ENCODE measurements at regions not wholly inside any gene's neighbourhood (a gene's known extent, or its start where the extent isn't known, plus 50 kb on each side); places are given as distances from the start of the nearest gene placed in this dataset.

- CTCF ChIA-PET = no interaction called here
- Histone ChIP-seq H3K27me3 (ENCODE audit: control insufficient read depth, insufficient read depth, low read length) (peaks cover 7% of the 10 kb centered on the region), H3K4me3 (ENCODE audit: low read depth, low read length) (no peak overlapping the region), H3K9me3 (ENCODE audit: control insufficient read depth, insufficient read depth, low read length) (no peaks in the 10 kb centered on the region), H3K27ac (ENCODE audit: low read depth, low read length) (no peak overlapping the region)
- DNase-seq (ENCODE audit: low read depth, low spot score) = no peak
- TF ChIP-seq CTCF (IDR thresholded peaks at IDR 0.05; ENCODE audit: low read depth, low read length) = no peak
- POLR2A ChIA-PET = no interaction called here
Measured at GRCh38 chr20:57899554-57899953, 189.7 kb upstream of the PMEPA1 start.

DNA sequence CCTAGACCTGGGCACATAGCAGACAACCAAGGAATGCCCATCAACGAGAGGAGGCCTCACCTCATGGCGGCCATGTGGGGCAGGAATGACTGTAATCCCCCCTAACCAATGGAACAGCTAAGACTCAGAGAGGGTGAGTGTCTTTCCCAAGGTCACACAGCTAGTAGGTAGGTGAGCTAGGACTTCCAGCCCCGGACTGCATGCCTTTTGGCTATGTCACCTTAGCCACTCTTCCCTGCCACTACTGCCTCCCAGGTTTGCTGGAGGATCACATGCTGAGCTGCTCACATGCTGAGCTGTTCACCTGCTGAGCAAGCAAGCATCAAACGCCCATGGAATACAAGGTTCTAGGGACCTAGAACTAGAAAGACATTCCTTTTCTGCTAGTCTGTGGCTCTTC, 188.5 kb upstream of the PMEPA1 start:
- H3K27me3 ChIP-seq (ENCODE audit: control insufficient read depth, insufficient read depth, low read length) = peaks cover 4% of the 10 kb centered on the region
- DNase-seq (ENCODE audit: low read depth, low spot score) = no peak
- ChIA-PET CTCF (no interaction called here), POLR2A (no interaction called here)
- no peaks in the 10 kb centered on the region for H3K9me3 ChIP-seq (ENCODE audit: control insufficient read depth, insufficient read depth, low read length)
- no peak for TF ChIP-seq CTCF (IDR thresholded peaks at IDR 0.05; ENCODE audit: low read depth, low read length)
- no peak overlapping the region for H3K27ac ChIP-seq (ENCODE audit: low read depth, low read length)
- no peak overlapping the region for H3K4me3 ChIP-seq (ENCODE audit: low read depth, low read length)

- POLR2A ChIA-PET = no interaction called here
Measured at GRCh38 chr20:57897891-57898290, 188.1 kb upstream of the PMEPA1 start.

GRCh38 chr20:57897156-57897874, 187.5 kb upstream of the PMEPA1 start:
- Histone ChIP-seq H3K4me3 (ENCODE audit: low read depth, low read length) (no peak overlapping the region), H3K9me3 (ENCODE audit: control insufficient read depth, insufficient read depth, low read length) (no peaks in the 10 kb centered on the region), H3K27me3 (ENCODE audit: control insufficient read depth, insufficient read depth, low read length) (peaks cover 4% of the 10 kb centered on the region), H3K27ac (ENCODE audit: low read depth, low read length) (no peak overlapping the region)
- DNase-seq (ENCODE audit: low read depth, low spot score) = no peak
- ChIA-PET POLR2A (no interaction called here), CTCF (no interaction called here)
- TF ChIP-seq CTCF (IDR thresholded peaks at IDR 0.05; ENCODE audit: low read depth, low read length) = no peak

More at GRCh38 chr20:57897891-57898290, 188.1 kb upstream of the PMEPA1 start:
- TF ChIP-seq CTCF (IDR thresholded peaks at IDR 0.05; ENCODE audit: low read depth, low read length) = no peak
- CTCF ChIA-PET = no interaction called here
- Histone ChIP-seq H3K27me3 (ENCODE audit: control insufficient read depth, insufficient read depth, low read length) (peaks cover 4% of the 10 kb centered on the region), H3K9me3 (ENCODE audit: control insufficient read depth, insufficient read depth, low read length) (no peaks in the 10 kb centered on the region), H3K27ac (ENCODE audit: low read depth, low read length) (no peak overlapping the region), H3K4me3 (ENCODE audit: low read depth, low read length) (no peak overlapping the region)
- no peak for DNase-seq (ENCODE audit: low read depth, low spot score)

- H3K27ac ChIP-seq (ENCODE audit: low read depth, low read length) = no peak overlapping the region
- peaks cover 4% of the 10 kb centered on the region for H3K27me3 ChIP-seq (ENCODE audit: control insufficient read depth, insufficient read depth, low read length)
- ChIA-PET CTCF (no interaction called here), POLR2A (no interaction called here)
- TF ChIP-seq CTCF (IDR thresholded peaks at IDR 0.05; ENCODE audit: low read depth, low read length) = no peak
- no peak for DNase-seq (ENCODE audit: low read depth, low spot score)
- no peak overlapping the region for H3K4me3 ChIP-seq (ENCODE audit: low read depth, low read length)
- H3K9me3 ChIP-seq (ENCODE audit: control insufficient read depth, insufficient read depth, low read length) = no peaks in the 10 kb centered on the region
Measured at GRCh38 chr20:57896563-57896962, 186.7 kb upstream of the PMEPA1 start.

Data from AG04450 (cell line).